Lung (tissue), 11 donors: ENCODE measurements at regions not wholly inside any gene's neighbourhood (a gene's known extent, or its start where the extent isn't known, plus 50 kb on each side); places are given as distances from the start of the nearest gene placed in this dataset.

Source experiments
- ATAC-seq: fragments of 200-7000 bp; cut with Tn5 transposase; one replicate; pipeline ENCODE4 v1.9.1; 2020; ENCODE audit warnings: moderate number of reproducible peaks; ENCODE audit not compliant: insufficient read depth, low FRiP score
- DNase-seq, 3 donors: peaks; one replicate each; pipeline ENCODE4 v3.0.0-alpha.2; 2013 to 2017
- H3K27ac ChIP-seq, 2 donors: one replicate each; pipeline ENCODE4 v1.5.1; 2013; ENCODE audit warnings: mild to moderate bottlenecking in 2 of 2, moderate library complexity in 2 of 2, control low read depth in 1 of 2, inconsistent platforms in 1 of 2, low read depth in 1 of 2, low read length in 1 of 2
- H3K27me3 ChIP-seq, 3 donors: one replicate each; pipeline ENCODE4 v1.5.1; 2013; ENCODE audit warnings: low read length in 2 of 3; ENCODE audit not compliant: control insufficient read depth in 3 of 3, insufficient read depth in 3 of 3
- H3K36me3 ChIP-seq, 4 donors: one replicate each; pipeline ENCODE4 v1.5.1; 2013; ENCODE audit warnings: low read length in 4 of 4, mild to moderate bottlenecking in 1 of 4, moderate library complexity in 1 of 4; ENCODE audit not compliant: control insufficient read depth in 4 of 4, insufficient read depth in 4 of 4
- H3K4me1 ChIP-seq, 5 donors: one replicate each; pipeline ENCODE4 v1.5.1; 2013; ENCODE audit warnings: low read length in 5 of 5, mild to moderate bottlenecking in 2 of 5, moderate library complexity in 1 of 5; ENCODE audit not compliant: control insufficient read depth in 5 of 5, insufficient read depth in 5 of 5
- H3K4me3 ChIP-seq: one replicate; pipeline ENCODE4 v1.5.1; 2013; ENCODE audit warnings: mild to moderate bottlenecking, control low read depth, moderate library complexity
- H3K9ac ChIP-seq, 2 donors: one replicate each; pipeline ENCODE4 v1.5.1; 2013; ENCODE audit warnings: low read length in 2 of 2, control low read depth in 1 of 2; ENCODE audit not compliant: insufficient read depth in 1 of 2
- H3K9me3 ChIP-seq, 4 donors: one replicate each; pipeline ENCODE4 v1.5.1; 2013; ENCODE audit warnings: low read length in 3 of 4, mild to moderate bottlenecking in 1 of 4, moderate library complexity in 1 of 4; ENCODE audit not compliant: control insufficient read depth in 4 of 4, insufficient read depth in 3 of 4
- WGBS, 2 donors: extraction: QIAGEN DNeasy Blood & Tissue Kit; methylation state at CpG; one replicate each; pipeline ENCODE4 v1.1.7; 2013; 5-methylcytosine and 5-hydroxymethylcytosine counted together
- TF ChIP-seq, protein P1 (sequence below): IDR thresholded peaks from 2 replicates; pipeline ENCODE4 v1.5.1; 2012; ENCODE audit warnings: mild to moderate bottlenecking; ENCODE audit errors: control extremely low read depth, extremely low read depth
- donor health status: control.
- donor health status: control.
- donor health status: Bipolar disorder and iron deficiency.
- donor health status: healthy.
- donor health status: DM: yes; HTN: yes; CAD: no.

DNA sequence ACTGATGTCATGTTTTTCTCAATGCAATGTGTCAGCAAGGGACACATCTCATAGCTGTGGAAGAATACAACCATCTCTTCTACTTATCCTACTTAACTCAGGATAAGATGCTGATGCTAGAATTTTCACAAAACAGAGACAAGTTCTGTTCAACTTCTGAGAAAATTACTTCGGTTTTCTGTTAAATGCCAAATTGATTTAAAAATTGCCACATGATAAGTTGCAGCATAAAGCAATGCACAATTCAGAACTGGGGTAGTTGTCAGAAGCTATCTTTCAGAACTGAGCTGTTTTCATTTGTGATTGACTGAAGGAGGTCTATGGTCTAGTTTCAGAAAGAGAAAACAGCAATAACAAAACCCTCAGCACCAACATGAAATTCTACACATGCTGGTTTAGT lies 954.8 kb upstream of the C9orf72 start:
- Histone ChIP-seq H3K27ac (no peak overlapping the region), H3K4me3 (no peak overlapping the region), H3K4me1 (no peaks in the 10 kb centered on the region), H3K9ac (no peak overlapping the region), H3K27me3 (no peaks in the 10 kb centered on the region), H3K9me3 (no peaks in the 10 kb centered on the region), H3K36me3 (no peaks in the 10 kb centered on the region)
- 87 to 95% methylated on average over 1 of the region's 1 CpG for WGBS, 2 donors
- DNase-seq (no peak), ATAC-seq (no peak)
- TF ChIP-seq, protein P1, sequence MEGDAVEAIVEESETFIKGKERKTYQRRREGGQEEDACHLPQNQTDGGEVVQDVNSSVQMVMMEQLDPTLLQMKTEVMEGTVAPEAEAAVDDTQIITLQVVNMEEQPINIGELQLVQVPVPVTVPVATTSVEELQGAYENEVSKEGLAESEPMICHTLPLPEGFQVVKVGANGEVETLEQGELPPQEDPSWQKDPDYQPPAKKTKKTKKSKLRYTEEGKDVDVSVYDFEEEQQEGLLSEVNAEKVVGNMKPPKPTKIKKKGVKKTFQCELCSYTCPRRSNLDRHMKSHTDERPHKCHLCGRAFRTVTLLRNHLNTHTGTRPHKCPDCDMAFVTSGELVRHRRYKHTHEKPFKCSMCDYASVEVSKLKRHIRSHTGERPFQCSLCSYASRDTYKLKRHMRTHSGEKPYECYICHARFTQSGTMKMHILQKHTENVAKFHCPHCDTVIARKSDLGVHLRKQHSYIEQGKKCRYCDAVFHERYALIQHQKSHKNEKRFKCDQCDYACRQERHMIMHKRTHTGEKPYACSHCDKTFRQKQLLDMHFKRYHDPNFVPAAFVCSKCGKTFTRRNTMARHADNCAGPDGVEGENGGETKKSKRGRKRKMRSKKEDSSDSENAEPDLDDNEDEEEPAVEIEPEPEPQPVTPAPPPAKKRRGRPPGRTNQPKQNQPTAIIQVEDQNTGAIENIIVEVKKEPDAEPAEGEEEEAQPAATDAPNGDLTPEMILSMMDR: no peak

DNA sequence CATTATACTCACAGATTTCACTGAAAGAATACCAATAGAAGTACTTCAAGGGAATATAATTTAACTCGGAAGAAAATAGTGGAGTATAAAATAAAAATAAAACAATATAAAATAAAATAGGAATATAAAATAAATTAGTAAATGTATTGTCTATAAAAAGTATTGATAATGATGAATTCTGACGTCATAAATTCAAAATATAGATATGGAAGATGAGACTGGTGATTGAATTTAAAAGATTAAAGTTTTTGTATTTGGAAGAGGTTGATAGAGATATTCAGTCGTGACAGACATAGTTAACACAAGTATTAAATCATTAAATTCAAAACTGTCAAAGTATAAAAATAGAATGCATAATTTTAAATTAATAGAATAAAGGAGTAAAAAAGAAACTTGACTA lies 964.9 kb upstream of the C9orf72 start:
- H3K27me3 ChIP-seq: no peaks in the 10 kb centered on the region
- no peaks in the 10 kb centered on the region for H3K9me3 ChIP-seq
- H3K27ac ChIP-seq: no peak overlapping the region
- no peak for ATAC-seq
- TF ChIP-seq, protein P1: no peak
- no peak overlapping the region for H3K4me3 ChIP-seq
- DNase-seq: no peak
- WGBS, 2 donors: 79 to 87% methylated on average over 3 of the region's 3 CpGs
- no peaks in the 10 kb centered on the region for H3K36me3 ChIP-seq
- peaks cover 0 to 1% (median 0%) of the 10 kb centered on the region in 5 donors for H3K4me1 ChIP-seq
- H3K9ac ChIP-seq: no peak overlapping the region

DNA sequence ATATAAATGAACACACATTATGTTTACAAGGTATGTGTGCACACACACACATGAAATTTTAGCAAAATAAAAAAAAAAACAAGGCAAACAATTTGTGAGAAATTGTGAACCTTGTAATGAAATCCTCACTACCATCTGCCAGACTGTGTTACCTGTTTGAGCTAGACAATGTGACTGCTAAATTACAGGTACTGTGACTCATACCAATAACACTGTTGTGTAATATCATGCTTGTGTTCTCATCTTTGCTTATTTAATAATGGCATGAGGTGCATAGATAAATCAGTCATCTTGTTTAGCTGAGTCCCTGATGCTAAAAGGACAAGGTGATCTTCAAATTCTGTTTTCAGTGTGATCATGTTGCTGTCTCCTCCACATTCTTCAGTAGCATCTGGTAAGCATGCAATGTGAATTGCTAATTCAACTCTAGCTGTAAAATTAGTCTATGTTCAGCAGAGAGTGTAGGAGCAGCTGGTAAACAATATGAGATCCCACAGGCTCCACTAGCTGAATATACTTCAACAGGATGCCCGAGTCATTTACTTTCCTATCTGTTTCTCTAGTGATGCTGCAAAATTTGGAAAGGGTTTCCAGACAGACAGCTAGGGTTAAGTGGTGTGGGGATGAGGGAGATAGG lies 966.3 kb upstream of the C9orf72 start:
- no peak for ATAC-seq
- DNase-seq: no peak
- Histone ChIP-seq H3K4me1 (peaks cover 0 to 1% (median 0%) of the 10 kb centered on the region in 5 donors), H3K9ac (no peak overlapping the region), H3K9me3 (no peaks in the 10 kb centered on the region), H3K27ac (no peak overlapping the region), H3K27me3 (no peaks in the 10 kb centered on the region), H3K36me3 (no peaks in the 10 kb centered on the region), H3K4me3 (no peak overlapping the region)
- TF ChIP-seq, protein P1: no peak
- WGBS, 2 donors: 77 to 97% methylated on average over 1 of the region's 1 CpG

DNA sequence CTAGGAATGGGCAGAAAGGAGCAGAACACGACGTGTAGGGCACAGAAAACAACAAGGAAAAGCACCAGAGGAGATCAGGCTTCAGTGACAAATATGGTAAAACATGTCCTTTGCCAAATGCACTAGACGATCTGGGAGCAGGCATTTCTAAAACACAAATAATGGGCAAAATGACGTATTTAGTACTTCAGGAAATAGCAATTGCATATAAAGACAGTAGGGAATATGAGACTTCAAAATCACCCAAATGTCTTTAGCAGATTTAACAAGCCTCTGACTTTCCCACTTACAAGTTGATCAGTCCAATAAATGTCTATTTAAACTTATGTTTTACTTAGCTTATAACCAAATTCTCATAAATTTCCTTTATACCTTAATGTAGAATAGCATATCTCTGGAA lies 969.6 kb upstream of the C9orf72 start:
- ATAC-seq (no peak), DNase-seq (no peak)
- no peaks in the 10 kb centered on the region for H3K9me3 ChIP-seq
- 59 to 67% methylated on average over 4 of the region's 4 CpGs for WGBS, 2 donors
- no peak overlapping the region for H3K9ac ChIP-seq
- H3K27me3 ChIP-seq: no peaks in the 10 kb centered on the region
- H3K27ac ChIP-seq: no peak overlapping the region
- no peaks in the 10 kb centered on the region for H3K36me3 ChIP-seq
- TF ChIP-seq, protein P1: no peak
- no peaks in the 10 kb centered on the region for H3K4me1 ChIP-seq
- H3K4me3 ChIP-seq: no peak overlapping the region
